Loucy (cell line): ENCODE measurements at regions not wholly inside any gene's neighbourhood (a gene's known extent, or its start where the extent isn't known, plus 50 kb on each side); places are given as distances from the start of the nearest gene placed in this dataset.

ENCODE experiments used
- EZH2phosphoT487 ChIP-seq: fragments of 200-600 bp; IDR thresholded peaks from 2 replicates; pipeline ENCODE4 v1.6.1; 2018; ENCODE audit warnings: antibody characterized with exemption, mild to moderate bottlenecking, moderate library complexity, borderline replicate concordance
- TF ChIP-seq, protein P1 (sequence below): fragments of 200-600 bp; sonication (generic); conservative IDR thresholded peaks from 2 replicates; pipeline ENCODE4 v1.5.1; 2014; ENCODE audit warnings: mild to moderate bottlenecking, antibody characterized with exemption, low read length

DNA sequence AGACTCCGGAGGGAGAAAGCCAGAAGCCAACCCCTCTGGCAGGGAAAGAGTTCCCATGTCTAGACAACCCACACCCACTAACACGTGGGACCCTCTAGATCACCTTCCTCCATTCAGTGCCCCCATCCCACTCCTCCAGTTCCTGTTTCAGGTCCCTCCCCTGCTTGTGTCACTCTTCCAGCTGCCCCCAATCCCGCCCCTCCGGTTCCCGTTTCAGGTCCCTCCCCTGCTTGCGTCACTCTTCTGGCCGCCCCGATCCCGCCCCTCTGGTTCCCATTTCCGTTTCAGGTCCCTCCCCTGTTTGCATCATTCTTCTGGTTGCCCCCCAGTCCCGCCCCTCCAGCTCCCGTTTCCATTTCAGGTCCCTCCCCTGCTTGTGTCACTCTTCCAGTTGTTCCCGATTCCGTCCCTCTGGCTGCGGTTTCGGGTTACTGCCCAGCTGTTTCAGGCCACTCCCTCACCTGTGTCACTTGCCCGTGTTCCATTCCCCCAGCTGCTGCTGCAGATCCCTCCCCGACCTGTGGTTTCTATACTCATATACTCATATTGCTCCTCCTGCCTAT, 64.8 kb upstream of the RANBP6 start:
- TF ChIP-seq, protein P1, sequence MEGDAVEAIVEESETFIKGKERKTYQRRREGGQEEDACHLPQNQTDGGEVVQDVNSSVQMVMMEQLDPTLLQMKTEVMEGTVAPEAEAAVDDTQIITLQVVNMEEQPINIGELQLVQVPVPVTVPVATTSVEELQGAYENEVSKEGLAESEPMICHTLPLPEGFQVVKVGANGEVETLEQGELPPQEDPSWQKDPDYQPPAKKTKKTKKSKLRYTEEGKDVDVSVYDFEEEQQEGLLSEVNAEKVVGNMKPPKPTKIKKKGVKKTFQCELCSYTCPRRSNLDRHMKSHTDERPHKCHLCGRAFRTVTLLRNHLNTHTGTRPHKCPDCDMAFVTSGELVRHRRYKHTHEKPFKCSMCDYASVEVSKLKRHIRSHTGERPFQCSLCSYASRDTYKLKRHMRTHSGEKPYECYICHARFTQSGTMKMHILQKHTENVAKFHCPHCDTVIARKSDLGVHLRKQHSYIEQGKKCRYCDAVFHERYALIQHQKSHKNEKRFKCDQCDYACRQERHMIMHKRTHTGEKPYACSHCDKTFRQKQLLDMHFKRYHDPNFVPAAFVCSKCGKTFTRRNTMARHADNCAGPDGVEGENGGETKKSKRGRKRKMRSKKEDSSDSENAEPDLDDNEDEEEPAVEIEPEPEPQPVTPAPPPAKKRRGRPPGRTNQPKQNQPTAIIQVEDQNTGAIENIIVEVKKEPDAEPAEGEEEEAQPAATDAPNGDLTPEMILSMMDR = no peak
- TF ChIP-seq EZH2phosphoT487 = no peak
